GM21360 (cell line): ENCODE measurements at regions not wholly inside any gene's neighbourhood (a gene's known extent, or its start where the extent isn't known, plus 50 kb on each side); places are given as distances from the start of the nearest gene placed in this dataset.

Experiments
- ATAC-seq: cut with Tn5 transposase; IDR thresholded peaks from one replicate; pipeline ENCODE4 v1.9.1; 2021; ENCODE audit warnings: mild to moderate bottlenecking, moderate library complexity; ENCODE audit not compliant: unreplicated experiment

GRCh38 chr10:33455029-33455428 lies 120.6 kb upstream of the NRP1 start:
- no peak for ATAC-seq

DNA sequence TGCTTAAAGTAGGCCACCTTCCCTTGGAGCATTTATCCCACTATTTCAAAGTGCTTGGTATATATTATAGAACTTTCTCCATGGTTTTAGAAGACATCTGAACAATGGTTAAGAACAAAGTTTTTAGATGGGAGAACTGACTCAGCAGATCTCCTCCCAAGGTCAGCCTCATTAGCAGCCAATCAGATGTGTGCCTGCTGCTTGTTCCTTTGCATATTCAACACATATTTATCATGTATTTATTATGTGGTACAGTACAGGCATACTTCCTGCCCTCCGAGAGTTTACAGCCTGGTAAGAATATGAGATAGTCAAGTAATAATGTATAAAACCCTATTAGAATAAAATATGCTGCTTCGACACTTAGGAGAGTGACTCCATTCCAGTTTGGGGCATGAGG lies 120.1 kb upstream of the NRP1 start:
- ATAC-seq: no peak

DNA sequence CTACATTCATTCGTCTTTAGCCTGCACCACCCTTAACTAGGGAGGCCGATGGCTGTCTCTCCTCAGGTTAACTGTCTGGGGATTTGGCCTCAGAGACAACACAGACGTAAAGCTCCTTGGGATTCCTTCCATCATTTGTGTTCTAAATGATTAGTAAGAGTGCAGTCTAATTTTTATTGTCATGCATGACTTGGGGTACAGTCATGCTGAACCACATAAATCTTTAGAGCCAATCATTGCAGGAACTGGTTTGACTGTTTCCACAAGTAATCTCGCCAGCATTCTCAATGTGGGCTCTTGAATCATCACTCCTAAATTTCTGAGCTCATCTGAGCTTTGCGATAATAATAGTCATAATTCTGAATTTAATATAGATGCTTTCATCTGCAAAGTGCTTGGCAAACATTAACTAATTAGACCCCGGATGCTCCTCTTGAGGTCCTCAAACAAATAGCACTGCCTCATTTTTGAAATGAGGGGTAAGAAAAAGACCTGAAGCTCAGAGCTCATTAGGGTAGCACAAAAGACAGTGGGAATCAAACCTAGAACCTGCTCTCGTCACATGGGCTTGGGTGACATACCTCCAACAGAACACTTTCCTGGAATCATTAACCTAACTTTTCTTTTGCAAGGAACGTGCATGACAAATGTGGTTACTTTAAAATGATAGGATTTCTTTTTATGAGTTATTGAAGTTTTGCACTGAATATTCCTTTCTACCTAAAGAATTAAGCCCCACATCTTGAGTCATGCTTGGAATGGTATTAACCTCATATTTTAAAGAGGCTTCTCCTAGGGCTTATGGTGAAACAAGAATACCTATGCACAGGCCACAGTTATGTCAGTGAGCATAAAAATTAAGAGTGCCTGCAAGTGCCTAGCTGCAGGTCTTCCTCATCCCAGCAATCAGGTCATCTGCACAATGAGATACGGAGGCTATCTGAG lies 118.9 kb upstream of the NRP1 start:
- ATAC-seq: no peak

DNA sequence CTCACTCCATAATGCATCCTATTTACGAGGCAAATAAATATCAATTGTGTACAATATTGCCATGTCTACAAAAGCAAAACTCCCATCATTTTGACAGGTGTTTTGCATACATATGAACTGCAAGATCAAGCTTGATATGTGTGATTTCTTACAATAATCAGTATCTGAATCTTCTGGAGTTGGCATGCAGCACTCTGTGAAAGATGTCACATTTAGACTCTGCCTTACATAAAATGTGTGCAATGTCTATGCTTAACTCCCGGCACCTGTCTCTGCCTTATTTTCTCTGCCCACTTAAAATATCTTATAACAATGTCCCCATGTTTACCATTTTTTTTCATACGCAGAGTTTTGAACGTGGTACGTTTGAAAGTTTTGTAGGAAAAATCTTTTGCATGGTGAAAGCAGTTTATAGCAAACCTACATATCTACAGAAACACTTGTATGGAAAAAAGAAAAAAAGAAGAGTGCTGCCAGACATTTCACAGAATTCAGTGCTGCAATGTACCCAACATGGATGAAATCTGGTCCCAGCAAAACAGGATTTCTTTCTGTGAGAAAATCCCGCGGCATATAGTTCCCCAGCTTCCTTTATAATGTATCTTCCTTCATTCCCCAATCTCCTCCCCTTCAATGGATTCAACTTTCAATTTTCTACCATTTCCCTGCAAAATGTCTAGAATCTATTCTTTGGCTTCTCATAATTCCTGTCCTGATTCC lies 114.1 kb upstream of the NRP1 start:
- no peak for ATAC-seq

DNA sequence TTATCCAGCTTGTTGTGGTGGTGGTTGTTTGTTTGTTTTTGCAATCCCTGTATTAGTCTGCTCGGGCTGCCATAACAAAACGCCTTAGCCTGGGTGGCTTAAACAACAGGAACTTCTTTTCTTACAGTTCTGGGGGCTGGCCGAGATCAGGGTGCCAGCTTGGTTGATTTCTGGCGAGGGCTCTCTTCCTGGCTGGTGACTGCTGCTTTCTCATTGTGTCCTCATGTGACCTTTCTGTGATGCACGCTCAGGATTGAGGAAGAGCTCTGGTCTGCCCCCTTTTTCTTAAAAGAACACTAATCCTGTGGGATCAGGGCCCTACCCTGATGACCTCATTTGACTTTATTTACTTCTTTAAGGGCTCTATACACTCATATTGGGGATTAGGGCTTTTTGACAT lies 107.1 kb upstream of the NRP1 start:
- no peak for ATAC-seq

GRCh38 chr10:33434933-33435332 lies 100.5 kb upstream of the NRP1 start:
- no peak for ATAC-seq

GRCh38 chr10:33428682-33429081 lies 94.2 kb upstream of the NRP1 start:
- no peak for ATAC-seq

- no peak for ATAC-seq
Observed at GRCh38 chr10:33423154-33423529, 88.7 kb upstream of the NRP1 start.

DNA sequence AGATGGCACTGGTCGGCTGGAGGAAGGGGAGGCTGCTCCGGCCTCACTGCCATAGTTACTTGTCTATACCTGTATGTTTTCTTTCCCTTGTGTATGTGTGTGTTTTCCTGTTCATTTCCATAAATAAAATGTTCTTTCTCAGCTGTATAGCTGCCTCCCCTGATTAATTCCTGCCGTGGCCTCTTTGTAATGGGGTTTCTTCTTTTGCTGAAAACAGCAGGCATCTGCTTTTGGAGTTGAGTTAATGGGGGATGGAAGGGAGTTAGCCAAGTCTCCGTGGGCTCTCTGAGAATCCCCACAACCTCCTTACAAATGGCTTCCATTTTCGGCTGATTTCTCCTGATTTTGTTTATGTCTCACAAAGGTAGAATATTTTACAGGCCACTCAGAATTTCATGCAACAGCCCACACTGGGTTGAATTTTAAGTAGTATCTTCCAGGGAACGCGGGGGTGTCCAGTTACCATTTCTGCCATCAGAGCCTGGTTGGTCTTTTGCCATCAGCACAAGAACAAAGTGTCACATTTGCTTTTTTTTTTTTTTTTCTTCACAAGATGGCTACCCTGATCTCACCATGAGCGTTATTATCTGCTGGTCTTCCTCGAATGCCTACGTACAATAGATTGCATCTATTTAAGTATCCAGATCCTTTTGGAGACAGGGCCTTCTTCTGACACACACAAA lies 88.1 kb upstream of the NRP1 start:
- ATAC-seq: no peak

- no peak for ATAC-seq
Observed at GRCh38 chr10:33421789-33422462, 87.5 kb upstream of the NRP1 start.

DNA sequence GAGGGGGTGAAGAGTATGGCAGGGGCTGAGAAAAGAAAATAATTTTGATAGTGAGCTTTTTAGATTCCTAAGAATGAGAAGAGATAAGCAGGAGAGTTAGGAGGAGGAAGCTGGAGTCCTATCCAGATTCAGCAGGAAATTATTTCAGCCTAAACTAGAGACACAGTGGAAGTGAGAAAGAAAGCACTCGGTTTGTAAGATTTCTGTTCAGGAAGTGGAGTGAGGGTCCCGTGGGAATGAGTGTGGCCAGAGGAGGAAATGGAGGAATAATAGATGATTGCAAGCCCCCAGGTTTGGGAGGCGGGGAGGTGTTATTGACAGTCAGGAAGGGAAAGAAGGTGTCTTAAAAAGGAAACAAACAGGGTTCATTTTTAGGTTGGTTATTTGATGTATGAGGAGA lies 84.8 kb upstream of the NRP1 start:
- no peak for ATAC-seq

- ATAC-seq: no peak
Observed at GRCh38 chr10:33418301-33418700, 83.8 kb upstream of the NRP1 start.

DNA sequence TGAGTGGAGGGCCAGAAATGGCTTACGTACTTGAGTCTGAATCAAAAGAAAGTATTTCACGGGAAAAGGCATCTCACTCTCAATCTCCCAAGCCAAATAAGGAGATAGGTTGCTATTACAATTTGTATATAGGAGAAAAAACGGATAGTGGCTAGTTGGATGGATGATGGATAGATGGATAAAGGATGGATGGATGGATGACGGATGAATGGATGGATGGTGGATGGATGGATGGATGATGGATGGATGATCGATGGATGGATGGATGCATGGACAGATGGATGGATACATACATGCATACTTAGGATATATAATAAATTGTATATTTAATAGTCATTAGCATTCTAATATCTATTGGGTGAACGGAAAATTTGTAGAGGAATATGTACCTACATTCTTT lies 82.2 kb upstream of the NRP1 start:
- no peak for ATAC-seq

DNA sequence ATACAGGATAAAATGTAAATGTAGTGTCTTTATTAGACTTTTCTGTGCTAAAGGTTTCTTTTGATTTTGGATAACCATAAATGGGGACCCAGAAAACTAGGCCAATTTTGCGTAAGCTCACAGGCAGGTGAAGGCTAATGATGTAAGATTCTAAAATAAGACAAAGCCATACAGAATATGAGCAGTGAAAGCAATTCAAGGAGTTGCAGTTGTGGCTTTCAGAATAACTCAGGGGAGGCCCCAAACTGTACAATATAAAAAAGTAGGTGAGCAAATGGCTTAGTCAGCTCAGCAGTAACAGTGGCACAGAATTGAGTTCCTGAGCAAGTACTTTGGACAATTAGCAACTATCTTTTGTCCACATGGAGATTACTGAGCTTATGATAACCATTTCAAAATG lies 81.7 kb upstream of the NRP1 start:
- no peak for ATAC-seq

GRCh38 chr10:33414841-33415240 lies 80.4 kb upstream of the NRP1 start:
- ATAC-seq: no peak

- no peak for ATAC-seq
Observed at GRCh38 chr10:33412653-33413361, 78.3 kb upstream of the NRP1 start.

- no peak for ATAC-seq
Observed at GRCh38 chr10:33412241-33412640, 77.8 kb upstream of the NRP1 start.

- ATAC-seq: no peak
Observed at GRCh38 chr10:33410860-33411234, 76.4 kb upstream of the NRP1 start.

DNA sequence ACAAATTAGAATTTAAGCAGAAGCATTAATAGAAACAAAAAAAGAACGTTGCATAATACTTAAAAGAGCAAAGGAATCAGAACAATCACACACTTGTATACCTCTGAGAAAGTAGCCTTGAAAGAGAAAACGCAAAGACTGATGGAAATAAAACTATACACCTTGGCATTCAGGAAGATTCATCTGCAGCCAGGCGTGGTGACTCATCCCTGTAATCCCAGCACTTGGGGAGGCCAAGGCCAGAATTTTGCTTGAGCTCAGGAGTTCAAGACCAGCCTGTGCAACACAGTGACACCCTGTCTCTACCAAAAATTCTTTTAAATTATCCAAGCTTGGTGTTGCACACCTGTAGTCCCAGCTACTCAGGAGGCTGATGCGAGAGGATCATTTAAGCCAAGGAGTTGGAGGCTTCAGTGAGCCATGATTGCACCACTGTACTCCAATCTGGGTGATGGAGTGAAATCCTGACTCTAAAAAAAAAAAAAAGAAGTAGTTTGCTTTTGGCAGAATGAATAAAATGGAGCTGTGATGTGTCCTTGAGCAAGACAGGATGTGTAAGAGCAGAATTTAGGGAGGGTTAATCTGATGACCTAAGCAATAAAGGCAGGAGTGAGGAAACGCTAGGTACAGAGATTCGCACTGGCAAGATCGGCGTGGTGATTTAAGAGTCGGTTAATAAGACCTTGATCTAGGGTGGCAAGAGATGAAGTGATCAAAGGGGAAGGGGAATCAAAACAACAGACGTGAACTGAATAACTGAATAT lies 75.8 kb upstream of the NRP1 start:
- ATAC-seq: no peak

DNA sequence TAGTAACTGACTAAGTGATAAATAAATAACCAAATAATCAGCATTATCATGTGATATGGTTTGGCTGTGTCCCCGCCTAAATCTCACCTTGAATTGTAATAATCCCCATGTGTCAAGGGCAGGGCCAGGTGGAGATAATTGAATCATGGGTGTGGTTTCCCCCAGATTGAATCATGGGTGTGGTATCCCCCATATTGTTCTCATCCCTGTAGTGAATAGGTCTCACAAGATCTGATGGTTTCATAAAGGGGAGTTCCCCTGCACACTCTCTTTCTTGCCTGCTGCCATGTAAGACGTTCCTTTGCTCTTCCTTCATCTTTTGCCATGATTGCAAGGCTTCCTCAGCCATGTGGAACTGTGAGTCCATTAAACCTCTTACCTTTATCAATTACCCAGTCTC lies 72.1 kb upstream of the NRP1 start:
- ATAC-seq: no peak
